Thyroid gland (tissue), 4 donors: ENCODE measurements at regions not wholly inside any gene's neighbourhood (a gene's known extent, or its start where the extent isn't known, plus 50 kb on each side); places are given as distances from the start of the nearest gene placed in this dataset.

Experiments
- CTCF ChIP-seq, 6 experiments: fragments of 200-600 bp in 3 of 6; fragments of 450-650 bp in 3 of 6; sonication (generic) in 3 of 6; IDR thresholded peaks; one replicate each; pipeline ENCODE4 v1.5.1; 2016 to 2019; ENCODE audit warnings: antibody characterized with exemption in 6 of 6, mild to moderate bottlenecking in 2 of 6, inconsistent platforms in 1 of 6, moderate library complexity in 1 of 6
- POLR2A ChIP-seq, 2 donors: fragments of 450-650 bp; IDR thresholded peaks; one replicate each; pipeline ENCODE4 v1.6.1; 2017; ENCODE audit warnings: antibody characterized with exemption in 2 of 2, mild to moderate bottlenecking in 2 of 2, moderate library complexity in 1 of 2

GRCh38 chr6:14518515-14519217 lies 401.1 kb downstream of the CD83 start:
- TF ChIP-seq CTCF (IDR thresholded peaks at IDR 0.05) (no peak), POLR2A (IDR thresholded peaks at IDR 0.05) (no peak)
